ENCODE measurements at regions not wholly inside any gene's neighbourhood (a gene's known extent, or its start where the extent isn't known, plus 50 kb on each side); places are given as distances from the start of the nearest gene placed in this dataset.

DNA sequence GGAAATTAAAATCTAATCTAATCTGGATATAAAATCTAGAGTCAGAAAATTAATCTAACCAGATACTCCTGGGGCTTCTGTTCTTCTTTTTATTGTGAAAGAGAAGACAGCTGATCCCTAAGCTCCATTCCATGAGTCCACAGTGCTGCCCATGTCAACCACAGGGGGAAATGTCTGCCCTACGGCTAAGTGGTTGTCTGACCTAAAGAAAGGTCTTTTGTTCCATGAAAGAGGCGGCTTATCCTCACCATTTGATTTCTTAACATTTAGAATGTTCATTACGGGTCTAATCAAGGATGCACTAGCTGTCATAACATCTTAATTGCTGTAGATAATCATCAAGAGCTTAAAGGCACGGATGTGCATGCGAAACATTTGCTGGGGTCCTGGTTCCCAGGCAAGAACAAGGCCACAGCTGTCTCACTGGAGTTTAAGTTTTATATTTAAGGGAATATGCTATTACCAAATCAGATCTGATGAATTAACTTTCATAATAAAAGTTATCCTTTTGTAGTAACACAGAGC is 162.6 kb downstream of the PAX3 start:
- DNase-seq (ENCODE audit: low read depth in 1 of 2, low spot score in 2 of 2) (no peak), FAIRE-seq (no peak)
- H3K9me3 ChIP-seq (ENCODE audit: insufficient read depth in 2 of 2, low read depth in 1 of 2, low read length in 1 of 2), result no peaks in the 10 kb centered on the region
- no peak overlapping the region for H4K5ac ChIP-seq (ENCODE audit: insufficient read length, low read depth, low read length)
- H3K27me3 ChIP-seq (replicated peaks in 1 of 4; ENCODE audit: control insufficient read depth in 3 of 4, extremely low read depth in 1 of 4, insufficient read depth in 3 of 4, low read length in 3 of 4), result no peaks in the 10 kb centered on the region
- no peak for TF ChIP-seq YY1 (IDR thresholded peaks at IDR 0.05; ENCODE audit: low read depth, low read length)
- no peak for TF ChIP-seq RNF2 (IDR thresholded peaks at IDR 0.05; ENCODE audit: borderline replicate concordance, low read depth, low read length, missing control alignments, poor library complexity, severe bottlenecking)
- TF ChIP-seq, protein P1, sequence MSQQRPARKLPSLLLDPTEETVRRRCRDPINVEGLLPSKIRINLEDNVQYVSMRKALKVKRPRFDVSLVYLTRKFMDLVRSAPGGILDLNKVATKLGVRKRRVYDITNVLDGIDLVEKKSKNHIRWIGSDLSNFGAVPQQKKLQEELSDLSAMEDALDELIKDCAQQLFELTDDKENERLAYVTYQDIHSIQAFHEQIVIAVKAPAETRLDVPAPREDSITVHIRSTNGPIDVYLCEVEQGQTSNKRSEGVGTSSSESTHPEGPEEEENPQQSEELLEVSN (IDR thresholded peaks at IDR 0.05), result no peak
- TF ChIP-seq SP2 (IDR thresholded peaks at IDR 0.05; ENCODE audit: low read length), result no peak
- no peak for TF ChIP-seq CEBPB (IDR thresholded peaks at IDR 0.05; ENCODE audit: low read depth, low read length)
- TF ChIP-seq CHD2 (IDR thresholded peaks at IDR 0.05; ENCODE audit: low read length), result no peak
- TF ChIP-seq MAFK (IDR thresholded peaks at IDR 0.05; ENCODE audit: low read depth, low read length), result no peak
- TF ChIP-seq, protein P2, sequence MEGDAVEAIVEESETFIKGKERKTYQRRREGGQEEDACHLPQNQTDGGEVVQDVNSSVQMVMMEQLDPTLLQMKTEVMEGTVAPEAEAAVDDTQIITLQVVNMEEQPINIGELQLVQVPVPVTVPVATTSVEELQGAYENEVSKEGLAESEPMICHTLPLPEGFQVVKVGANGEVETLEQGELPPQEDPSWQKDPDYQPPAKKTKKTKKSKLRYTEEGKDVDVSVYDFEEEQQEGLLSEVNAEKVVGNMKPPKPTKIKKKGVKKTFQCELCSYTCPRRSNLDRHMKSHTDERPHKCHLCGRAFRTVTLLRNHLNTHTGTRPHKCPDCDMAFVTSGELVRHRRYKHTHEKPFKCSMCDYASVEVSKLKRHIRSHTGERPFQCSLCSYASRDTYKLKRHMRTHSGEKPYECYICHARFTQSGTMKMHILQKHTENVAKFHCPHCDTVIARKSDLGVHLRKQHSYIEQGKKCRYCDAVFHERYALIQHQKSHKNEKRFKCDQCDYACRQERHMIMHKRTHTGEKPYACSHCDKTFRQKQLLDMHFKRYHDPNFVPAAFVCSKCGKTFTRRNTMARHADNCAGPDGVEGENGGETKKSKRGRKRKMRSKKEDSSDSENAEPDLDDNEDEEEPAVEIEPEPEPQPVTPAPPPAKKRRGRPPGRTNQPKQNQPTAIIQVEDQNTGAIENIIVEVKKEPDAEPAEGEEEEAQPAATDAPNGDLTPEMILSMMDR (IDR thresholded peaks at IDR 0.05; ENCODE audit: control extremely low read depth in 1 of 3, insufficient read depth in 1 of 3, low read depth in 1 of 3, low read length in 3 of 3), result no peak
- no peak for TF ChIP-seq HDAC6 (IDR thresholded peaks at IDR 0.05; ENCODE audit: low read depth, low read length)
- no peak for TF ChIP-seq NRF1 (IDR thresholded peaks at IDR 0.05; ENCODE audit: low read depth, low read length)
- TF ChIP-seq SIRT6 (IDR thresholded peaks at IDR 0.05; ENCODE audit: low read length), result no peak
- 82% methylated on average over 5 of the region's 5 CpGs; no CpG with 5 or more reads in 1 of the 2 experiments for WGBS, 2 experiments (ENCODE audit: extremely low coverage in 1 of 2, insufficient coverage in 1 of 2, insufficient read length in 1 of 2, insufficient replicate concordance in 2 of 2, low coverage in 1 of 2, low lambda C conversion rate in 2 of 2, missing lambda C conversion rate in 1 of 2)
- no peak overlapping the region for H3K56ac ChIP-seq (replicated peaks; ENCODE audit: insufficient read length, low read depth, low read length)
- no peak overlapping the region for H3K14ac ChIP-seq (ENCODE audit: insufficient read length)
- no peak overlapping the region for H2BK15ac ChIP-seq (ENCODE audit: low read length)
- H3K4me1 ChIP-seq (replicated peaks in 1 of 4; ENCODE audit: control insufficient read depth in 3 of 4, insufficient read depth in 4 of 4, low read length in 3 of 4), result no peaks in the 10 kb centered on the region
- H3K4me2 ChIP-seq (ENCODE audit: insufficient read depth in 1 of 2, low read depth in 2 of 2, low read length in 2 of 2), result no peak overlapping the region
- POLR2A ChIA-PET (ENCODE audit: partially characterized antibody), result no interaction called here
- no peak overlapping the region for H4K91ac ChIP-seq (replicated peaks; ENCODE audit: insufficient read length, low read length)
- no peaks in the 10 kb centered on the region for H3K79me2 ChIP-seq (ENCODE audit: control insufficient read depth in 1 of 2, insufficient read depth in 2 of 2, low read length in 2 of 2)
- H3K9ac ChIP-seq (replicated peaks in 1 of 4; ENCODE audit: extremely low read depth in 1 of 4, low read depth in 3 of 4, low read length in 3 of 4), result no peak overlapping the region
- no peaks in the 10 kb centered on the region for H3K79me1 ChIP-seq (ENCODE audit: low read depth, low read length)
- H2BK12ac ChIP-seq (ENCODE audit: low read depth, low read length), result no peak overlapping the region
- no peak overlapping the region for H2AFZ ChIP-seq (ENCODE audit: low read length)
- H2AK5ac ChIP-seq (ENCODE audit: low read depth, low read length), result no peak overlapping the region
- no peak overlapping the region for H3K4ac ChIP-seq (replicated peaks; ENCODE audit: insufficient read length, low read depth, low read length)
- no peaks in the 10 kb centered on the region; the same call in 1 of the 2 replicates for H3K23me2 ChIP-seq (ENCODE audit: low read depth, low read length)
- no peak overlapping the region for H2BK5ac ChIP-seq (ENCODE audit: low read depth, low read length)
- CTCF ChIA-PET (ENCODE audit: partially characterized antibody), result interaction anchor here (0.8 to 2.0 kb wide), 3 partner anchors 10 to 458 kb away, joined by 3 to 7 read pairs (median 3); no protein-coding TSS in a partner anchor
- H4K8ac ChIP-seq (ENCODE audit: extremely low read depth, insufficient read depth, low read length), result no peak overlapping the region
- H3K36me3 ChIP-seq (ENCODE audit: control insufficient read depth in 2 of 4, insufficient read depth in 4 of 4, low read length in 3 of 4), result no peaks in the 10 kb centered on the region
- no peak overlapping the region for H3K23ac ChIP-seq (ENCODE audit: insufficient read length)
- no peak overlapping the region for H2BK20ac ChIP-seq (ENCODE audit: low read length)
- no peak overlapping the region for H2BK120ac ChIP-seq (replicated peaks; ENCODE audit: low read depth, low read length)
- no peaks in the 10 kb centered on the region for H4K20me1 ChIP-seq (replicated peaks in 1 of 2; ENCODE audit: control insufficient read depth in 1 of 2, insufficient read depth in 2 of 2, low read length in 2 of 2)
- no peak overlapping the region for H3K4me3 ChIP-seq (ENCODE audit: extremely low read depth in 1 of 4, insufficient read depth in 2 of 4, low read depth in 3 of 4, low read length in 4 of 4)
- no peak overlapping the region for H3K18ac ChIP-seq (ENCODE audit: extremely low read depth, low read length)
- no peak overlapping the region for H3K27ac ChIP-seq (ENCODE audit: low read depth, low read length)

Measured in H1 (cell line).